KBM-7 (cell line): ENCODE measurements at regions not wholly inside any gene's neighbourhood (a gene's known extent, or its start where the extent isn't known, plus 50 kb on each side); places are given as distances from the start of the nearest gene placed in this dataset.

ENCODE experiments used
- DNase-seq: peaks from one replicate; pipeline ENCODE4 v3.0.0-alpha.2; 2015
- in situ Hi-C: fragments of 300-500 bp; cut with MboI; formaldehyde crosslinking; loops from 2 replicates; pipeline ENCODE4 v1.14.3; 2020; ENCODE audit warnings: low sequenced_read_pairs, low pct_unique_long_range_greater_than_20kb, mixed read lengths

GRCh38 chr7:3242398-3242972, 58.6 kb upstream of the SDK1 start:
- in situ Hi-C loops, result no loop called here

GRCh38 chr7:3243256-3243655, 57.8 kb upstream of the SDK1 start:
- in situ Hi-C loops, result no loop called here
- DNase-seq, result no peak

More at GRCh38 chr7:3242398-3242972, 58.6 kb upstream of the SDK1 start:
- DNase-seq, result no peak

- DNase-seq, result no peak
- in situ Hi-C loops, result no loop called here
These were observed 57.4 kb upstream of the SDK1 start for GRCh38 chr7:3243680-3244079.

GRCh38 chr7:3244241-3244814, 56.7 kb upstream of the SDK1 start:
- DNase-seq, result no peak

GRCh38 chr7:3245077-3245476, 56.0 kb upstream of the SDK1 start:
- in situ Hi-C loops, result no loop called here
- no peak for DNase-seq

More at GRCh38 chr7:3244241-3244814, 56.7 kb upstream of the SDK1 start:
- in situ Hi-C loops, result no loop called here

GRCh38 chr7:3245721-3246120, 55.3 kb upstream of the SDK1 start:
- in situ Hi-C loops, result no loop called here
- no peak for DNase-seq

GRCh38 chr7:3246127-3246526, 54.9 kb upstream of the SDK1 start:
- in situ Hi-C loops, result no loop called here
- DNase-seq, result no peak

- DNase-seq, result no peak
- in situ Hi-C loops, result no loop called here
These were observed 54.4 kb upstream of the SDK1 start for GRCh38 chr7:3246651-3247050.

GRCh38 chr7:3250725-3251124, 50.3 kb upstream of the SDK1 start:
- in situ Hi-C loops, result no loop called here
- no peak for DNase-seq
